Left ventricle myocardium inferior (tissue), 1 donor: ENCODE measurements at regions not wholly inside any gene's neighbourhood (a gene's known extent, or its start where the extent isn't known, plus 50 kb on each side); places are given as distances from the start of the nearest gene placed in this dataset.

Source experiments
- DNase-seq: peaks from one replicate; pipeline ENCODE4 v3.0.0-alpha.2; 2020
- H3K27ac ChIP-seq: fragments of 200-600 bp; replicated peaks from 2 replicates; pipeline ENCODE4 v1.8.0; 2021
- H3K27me3 ChIP-seq: fragments of 200-600 bp; 2 replicates; pipeline ENCODE4 v1.8.0; 2021; ENCODE audit warnings: low read depth
- H3K36me3 ChIP-seq: fragments of 200-600 bp; 2 replicates; pipeline ENCODE4 v1.8.0; 2021
- H3K4me1 ChIP-seq: fragments of 200-600 bp; 2 replicates; pipeline ENCODE4 v1.8.0; 2021
- H3K4me3 ChIP-seq: fragments of 200-600 bp; 2 replicates; pipeline ENCODE4 v1.8.0; 2021; ENCODE audit warnings: mild to moderate bottlenecking, moderate library complexity
- H3K9me3 ChIP-seq: fragments of 200-600 bp; replicated peaks from 2 replicates; pipeline ENCODE4 v1.8.0; 2021
- CTCF ChIP-seq: fragments of 200-600 bp; IDR thresholded peaks from 2 replicates; pipeline ENCODE4 v1.8.0; 2021; ENCODE audit warnings: antibody characterized with exemption, mild to moderate bottlenecking, borderline replicate concordance
- intact Hi-C: fragments of 100-400 bp; cut with micrococcal nuclease; formaldehyde crosslinking; loops from one replicate; pipeline ENCODE4 v1.11.0; 2022
- donor health status: DM: no; HTN: yes; CAD: no; lungs with severe emphysema.

- Histone ChIP-seq H3K36me3 (no peaks in the 10 kb centered on the region), H3K9me3 (no peaks in the 10 kb centered on the region), H3K27ac (no peak overlapping the region), H3K27me3 (no peaks in the 10 kb centered on the region), H3K4me3 (no peak overlapping the region), H3K4me1 (no peaks in the 10 kb centered on the region)
- TF ChIP-seq CTCF: no peak
- intact Hi-C loops: no loop called here
- DNase-seq: no peak
Measured at GRCh38 chr5:164394686-164395194, 889.3 kb downstream of the MAT2B start.

- intact Hi-C loops: no loop called here
- no peaks in the 10 kb centered on the region for H3K36me3 ChIP-seq
- no peak overlapping the region for H3K4me3 ChIP-seq
- DNase-seq: no peak
- TF ChIP-seq CTCF: no peak
- no peak overlapping the region for H3K27ac ChIP-seq
- H3K9me3 ChIP-seq: peaks cover 1% of the 10 kb centered on the region
- H3K27me3 ChIP-seq: no peaks in the 10 kb centered on the region
- H3K4me1 ChIP-seq: no peaks in the 10 kb centered on the region
Measured at GRCh38 chr5:164412531-164412930, 907.1 kb downstream of the MAT2B start.

- Histone ChIP-seq H3K4me1 (no peaks in the 10 kb centered on the region), H3K36me3 (no peaks in the 10 kb centered on the region), H3K9me3 (peaks cover 51% of the 10 kb centered on the region), H3K27me3 (no peaks in the 10 kb centered on the region), H3K27ac (no peak overlapping the region), H3K4me3 (no peak overlapping the region)
- intact Hi-C loops: no loop called here
- TF ChIP-seq CTCF: no peak
- no peak for DNase-seq
Measured at GRCh38 chr5:164420161-164420560, 914.7 kb downstream of the MAT2B start.

GRCh38 chr5:164422400-164422799 is 917.0 kb downstream of the MAT2B start:
- Histone ChIP-seq H3K9me3 (peaks cover 69% of the 10 kb centered on the region), H3K27ac (no peak overlapping the region), H3K4me1 (no peaks in the 10 kb centered on the region), H3K27me3 (no peaks in the 10 kb centered on the region), H3K36me3 (no peaks in the 10 kb centered on the region), H3K4me3 (no peak overlapping the region)
- intact Hi-C loops: no loop called here
- no peak for TF ChIP-seq CTCF
- DNase-seq: no peak

- H3K27me3 ChIP-seq: no peaks in the 10 kb centered on the region
- no peak overlapping the region for H3K4me3 ChIP-seq
- intact Hi-C loops: no loop called here
- H3K4me1 ChIP-seq: no peaks in the 10 kb centered on the region
- no peak overlapping the region for H3K27ac ChIP-seq
- TF ChIP-seq CTCF: no peak
- DNase-seq: no peak
- no peaks in the 10 kb centered on the region for H3K36me3 ChIP-seq
- H3K9me3 ChIP-seq: peaks cover 19% of the 10 kb centered on the region
Measured at GRCh38 chr5:164431634-164432304, 926.4 kb downstream of the MAT2B start.
